Neutrophil (primary cell): ENCODE measurements at regions not wholly inside any gene's neighbourhood (a gene's known extent, or its start where the extent isn't known, plus 50 kb on each side); places are given as distances from the start of the nearest gene placed in this dataset.

Experiments
- H3K27ac ChIP-seq: fragments of 200-600 bp; sonication (generic); 2 replicates; pipeline ENCODE4 v1.5.1; 2016; ENCODE audit warnings: mild to moderate bottlenecking, moderate library complexity
- H3K27me3 ChIP-seq: fragments of 200-600 bp; sonication (generic); 2 replicates; pipeline ENCODE4 v1.6.0; 2016; ENCODE audit warnings: mild to moderate bottlenecking
- H3K36me3 ChIP-seq: fragments of 200-600 bp; sonication (generic); 2 replicates; pipeline ENCODE4 v1.5.1; 2017
- H3K4me1 ChIP-seq, 2 experiments: fragments of 200-600 bp in 1 of 2; sonication (generic) in 1 of 2; 1 replicate in 1 of 2; 2 replicates in 1 of 2; pipeline versions ENCODE4 v1.5.1 to v1.6.1; 2013 to 2016; ENCODE audit warnings: low read depth in 1 of 2, low read length in 1 of 2, mild to moderate bottlenecking in 1 of 2, moderate library complexity in 1 of 2; ENCODE audit not compliant: control insufficient read depth in 1 of 2, insufficient read depth in 1 of 2
- H3K4me3 ChIP-seq, 2 experiments: fragments of 200-600 bp in 1 of 2; sonication (generic) in 1 of 2; 1 replicate in 1 of 2; 2 replicates in 1 of 2; pipeline ENCODE4 v1.5.1; 2013 to 2016; ENCODE audit warnings: low read depth in 1 of 2, low read length in 1 of 2, mild to moderate bottlenecking in 1 of 2, moderate library complexity in 1 of 2
- H3K9me3 ChIP-seq: fragments of 200-600 bp; sonication (generic); 2 replicates; pipeline ENCODE4 v1.5.1; 2016
- CTCF ChIP-seq: fragments of 200-600 bp; sonication (generic); IDR thresholded peaks from 2 replicates; pipeline ENCODE4 v1.5.1; 2016; ENCODE audit warnings: antibody characterized with exemption

DNA sequence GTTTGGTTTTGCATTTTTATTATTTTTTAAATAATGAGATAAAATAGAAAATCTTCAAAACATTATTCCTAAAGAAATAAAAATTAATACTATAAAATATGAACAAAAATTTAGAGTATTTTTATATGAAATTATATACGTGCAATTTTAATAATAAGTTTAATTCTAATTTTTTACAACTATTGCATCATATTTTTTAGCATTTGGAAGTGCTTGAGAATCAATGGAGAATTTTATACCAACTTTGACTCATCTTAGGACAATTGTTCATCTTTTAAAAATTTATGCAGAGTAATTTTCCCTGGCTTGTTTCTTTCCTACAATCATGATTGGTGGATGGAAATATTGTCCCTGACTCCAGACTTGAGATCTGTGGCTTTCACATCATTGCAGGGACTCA is 362.5 kb downstream of the MRPL39 start:
- no peak for TF ChIP-seq CTCF
- H3K36me3 ChIP-seq: no peaks in the 10 kb centered on the region
- no peak overlapping the region for H3K4me3 ChIP-seq
- no peaks in the 10 kb centered on the region for H3K27me3 ChIP-seq
- no peaks in the 10 kb centered on the region for H3K4me1 ChIP-seq
- no peak overlapping the region for H3K27ac ChIP-seq
- no peaks in the 10 kb centered on the region for H3K9me3 ChIP-seq

- H3K27ac ChIP-seq: no peak overlapping the region
- TF ChIP-seq CTCF: no peak
- H3K4me1 ChIP-seq: no peaks in the 10 kb centered on the region
- no peak overlapping the region for H3K4me3 ChIP-seq
- no peaks in the 10 kb centered on the region for H3K27me3 ChIP-seq
- no peaks in the 10 kb centered on the region for H3K36me3 ChIP-seq
- H3K9me3 ChIP-seq: no peaks in the 10 kb centered on the region
Measured at GRCh38 chr21:25243808-25244207, 363.5 kb downstream of the MRPL39 start.

DNA sequence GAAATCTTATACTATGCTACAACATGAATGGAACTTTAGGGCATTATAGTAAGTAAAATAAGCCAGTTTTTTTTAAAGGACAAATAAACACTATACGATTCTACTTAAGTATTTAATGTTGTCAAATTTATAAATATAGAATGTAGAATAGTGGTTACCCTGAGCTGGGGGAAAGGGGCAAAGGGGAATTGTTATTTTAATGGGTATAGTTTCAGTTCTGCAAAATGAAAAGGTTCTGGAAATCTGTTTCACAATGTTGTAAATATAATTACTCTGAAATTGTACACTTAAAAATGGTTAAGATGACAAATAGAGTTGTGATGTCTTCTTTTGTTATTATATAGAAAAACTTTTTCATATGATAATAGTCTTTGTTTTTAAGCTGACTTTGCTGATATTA is 366.3 kb downstream of the MRPL39 start:
- Histone ChIP-seq H3K4me1 (no peaks in the 10 kb centered on the region), H3K27ac (no peak overlapping the region)

DNA sequence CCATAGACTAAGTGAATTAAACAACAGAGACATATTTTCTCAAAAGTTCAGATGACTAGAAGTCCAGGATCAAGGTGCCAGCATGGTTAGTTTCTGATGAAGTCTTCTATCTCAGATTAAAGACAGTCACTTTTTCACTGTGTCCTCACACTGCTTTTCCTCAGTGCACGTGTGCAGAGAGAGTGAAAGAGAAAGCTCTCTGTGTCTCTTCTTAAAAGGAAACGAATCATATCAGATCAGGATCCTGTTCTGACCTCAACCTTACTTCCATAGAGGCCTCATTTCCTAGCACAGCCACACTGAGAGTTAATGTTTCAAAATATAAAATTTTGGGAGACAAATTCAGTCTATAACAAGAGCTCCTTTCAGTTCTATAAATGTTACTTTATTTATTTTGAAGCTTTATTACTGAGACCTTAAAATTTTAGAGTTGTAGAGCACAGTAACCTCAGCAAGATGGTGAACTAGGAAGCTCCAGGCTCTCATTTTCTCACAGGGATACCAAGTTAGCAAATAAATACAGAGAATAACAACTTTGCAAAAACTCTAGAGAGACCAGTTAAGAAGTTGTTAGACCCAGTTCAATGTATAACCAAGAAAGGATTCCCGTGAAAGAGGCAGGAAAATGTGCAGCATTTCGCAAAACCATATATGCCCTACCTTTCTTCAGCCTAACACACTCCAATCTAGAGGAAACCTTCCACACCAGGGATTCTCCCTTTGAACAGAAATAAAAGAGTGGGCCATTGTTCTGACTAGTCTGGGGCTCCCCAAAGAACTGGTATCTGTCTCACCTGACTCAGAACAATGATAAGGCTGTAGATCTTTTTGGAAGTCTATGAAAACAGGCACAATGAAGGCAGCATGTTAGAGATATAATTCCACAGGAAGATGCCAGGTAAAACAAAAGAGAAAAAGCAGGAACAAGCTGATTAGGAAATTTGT is 372.2 kb downstream of the MRPL39 start:
- no peaks in the 10 kb centered on the region for H3K9me3 ChIP-seq
- no peak overlapping the region for H3K27ac ChIP-seq
- no peak for TF ChIP-seq CTCF
- H3K4me1 ChIP-seq: no peaks in the 10 kb centered on the region
- no peaks in the 10 kb centered on the region for H3K36me3 ChIP-seq
- H3K4me3 ChIP-seq: no peak overlapping the region
- H3K27me3 ChIP-seq: no peaks in the 10 kb centered on the region

More for the DNA sequence above, 366.3 kb downstream of the MRPL39 start:
- H3K4me3 ChIP-seq: no peak overlapping the region
- no peak for TF ChIP-seq CTCF
- no peaks in the 10 kb centered on the region for H3K27me3 ChIP-seq
- no peaks in the 10 kb centered on the region for H3K9me3 ChIP-seq
- H3K36me3 ChIP-seq: no peaks in the 10 kb centered on the region

DNA sequence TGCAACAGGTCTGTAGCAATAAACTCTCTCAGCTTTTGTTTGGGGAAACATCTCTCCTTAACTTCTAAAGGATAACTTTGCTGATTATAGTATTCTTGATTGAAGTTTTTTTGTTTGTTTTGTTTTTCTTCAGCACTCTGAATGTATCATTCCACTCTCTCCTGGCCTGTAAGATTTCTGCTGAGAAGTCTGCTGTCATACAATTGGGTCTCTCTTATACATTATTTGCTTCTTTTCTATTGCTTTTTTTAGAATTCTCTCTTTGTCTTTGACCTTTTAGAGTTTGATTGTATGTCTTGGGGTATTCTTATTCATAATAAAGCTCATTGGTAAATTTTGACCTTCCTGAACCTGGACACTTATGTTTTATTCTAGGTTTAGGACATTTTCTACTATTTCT is 386.3 kb downstream of the MRPL39 start:
- Histone ChIP-seq H3K36me3 (no peaks in the 10 kb centered on the region), H3K27me3 (no peaks in the 10 kb centered on the region), H3K4me1 (no peaks in the 10 kb centered on the region), H3K4me3 (no peak overlapping the region), H3K27ac (no peak overlapping the region), H3K9me3 (no peaks in the 10 kb centered on the region)
- TF ChIP-seq CTCF: no peak
